Vagina (tissue), 2 donors: ENCODE measurements at regions not wholly inside any gene's neighbourhood (a gene's known extent, or its start where the extent isn't known, plus 50 kb on each side); places are given as distances from the start of the nearest gene placed in this dataset.

Source experiments
- DNase-seq, 2 donors: peaks; one replicate each; pipeline ENCODE4 v3.0.0-alpha.2; 2017; ENCODE audit errors: extremely low spot score in 2 of 2
- H3K27ac ChIP-seq: fragments of 200-600 bp; sonication (generic); one replicate; pipeline ENCODE4 v1.5.1; 2019
- H3K27me3 ChIP-seq: fragments of 200-600 bp; sonication (generic); one replicate; pipeline ENCODE4 v1.5.1; 2019
- H3K36me3 ChIP-seq, 2 donors: fragments of 200-600 bp; sonication (generic); one replicate each; pipeline ENCODE4 v1.5.1; 2017 to 2019
- H3K4me1 ChIP-seq: fragments of 200-600 bp; sonication (generic); one replicate; pipeline ENCODE4 v1.5.1; 2019
- H3K4me3 ChIP-seq, 2 donors: fragments of 200-600 bp; sonication (generic); 1 replicate in 1 of 2; 2 replicates in 1 of 2; pipeline ENCODE4 v1.5.1; 2016 to 2019
- H3K9me3 ChIP-seq: fragments of 200-600 bp; sonication (generic); one replicate; pipeline ENCODE4 v1.5.1; 2019
- POLR2A ChIP-seq, 2 donors: fragments of 450-650 bp; IDR thresholded peaks; one replicate each; pipeline ENCODE4 v1.6.1; 2017; ENCODE audit warnings: antibody characterized with exemption in 2 of 2, mild to moderate bottlenecking in 2 of 2, moderate library complexity in 2 of 2
- POLR2AphosphoS5 ChIP-seq, 2 donors: sonication (generic); formaldehyde crosslinking; IDR thresholded peaks; one replicate each; pipeline ENCODE4 v1.9.0; 2017; ENCODE audit warnings: antibody characterized with exemption in 2 of 2, mild to moderate bottlenecking in 2 of 2, low read depth in 1 of 2; ENCODE audit not compliant: insufficient read depth in 1 of 2
- intact Hi-C: fragments of 100-400 bp; cut with DNase I; formaldehyde crosslinking; loops from one replicate; pipeline ENCODE4 v1.15.1; 2023
- TF ChIP-seq, protein P1 (sequence below), 3 experiments: fragments of 450-650 bp in 2 of 3; fragments of 200-600 bp in 1 of 3; sonication (generic) in 1 of 3; IDR thresholded peaks; one replicate each; pipeline ENCODE4 v1.5.1; 2017 to 2019; ENCODE audit warnings: antibody characterized with exemption in 3 of 3, mild to moderate bottlenecking in 2 of 3, moderate library complexity in 2 of 3

DNA sequence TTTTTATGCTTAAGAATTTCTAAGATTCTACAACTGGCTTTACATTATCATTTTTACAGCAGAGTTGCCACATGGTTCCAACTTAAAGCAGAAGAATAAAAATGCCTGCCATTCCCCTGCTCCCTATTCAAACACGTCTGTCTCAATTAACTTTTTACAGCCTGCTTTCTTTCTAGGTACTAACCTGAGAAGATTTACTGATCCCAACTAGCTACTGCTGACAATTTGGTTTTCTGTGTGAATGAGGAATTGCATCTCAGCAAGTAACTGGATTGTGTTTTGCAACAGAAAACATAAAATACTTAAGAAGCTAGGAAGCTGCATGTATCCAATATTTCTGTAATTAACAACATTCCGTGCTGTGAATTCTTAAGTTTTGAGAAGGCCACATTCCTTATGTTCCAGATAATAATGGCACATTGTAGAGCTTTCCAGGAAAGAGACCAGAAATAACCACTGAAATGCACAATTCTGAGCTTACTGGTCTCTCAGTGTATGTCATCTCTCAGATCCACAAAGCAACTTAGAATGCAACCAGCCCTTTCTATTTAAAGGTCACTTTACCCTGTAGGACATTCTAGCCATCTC, 306.8 kb upstream of the NMUR2 start:
- Histone ChIP-seq H3K9me3 (no peaks in the 10 kb centered on the region), H3K4me1 (no peaks in the 10 kb centered on the region), H3K4me3 (no peak overlapping the region), H3K27me3 (no peaks in the 10 kb centered on the region), H3K36me3 (no peaks in the 10 kb centered on the region), H3K27ac (no peak overlapping the region)
- TF ChIP-seq, protein P1, sequence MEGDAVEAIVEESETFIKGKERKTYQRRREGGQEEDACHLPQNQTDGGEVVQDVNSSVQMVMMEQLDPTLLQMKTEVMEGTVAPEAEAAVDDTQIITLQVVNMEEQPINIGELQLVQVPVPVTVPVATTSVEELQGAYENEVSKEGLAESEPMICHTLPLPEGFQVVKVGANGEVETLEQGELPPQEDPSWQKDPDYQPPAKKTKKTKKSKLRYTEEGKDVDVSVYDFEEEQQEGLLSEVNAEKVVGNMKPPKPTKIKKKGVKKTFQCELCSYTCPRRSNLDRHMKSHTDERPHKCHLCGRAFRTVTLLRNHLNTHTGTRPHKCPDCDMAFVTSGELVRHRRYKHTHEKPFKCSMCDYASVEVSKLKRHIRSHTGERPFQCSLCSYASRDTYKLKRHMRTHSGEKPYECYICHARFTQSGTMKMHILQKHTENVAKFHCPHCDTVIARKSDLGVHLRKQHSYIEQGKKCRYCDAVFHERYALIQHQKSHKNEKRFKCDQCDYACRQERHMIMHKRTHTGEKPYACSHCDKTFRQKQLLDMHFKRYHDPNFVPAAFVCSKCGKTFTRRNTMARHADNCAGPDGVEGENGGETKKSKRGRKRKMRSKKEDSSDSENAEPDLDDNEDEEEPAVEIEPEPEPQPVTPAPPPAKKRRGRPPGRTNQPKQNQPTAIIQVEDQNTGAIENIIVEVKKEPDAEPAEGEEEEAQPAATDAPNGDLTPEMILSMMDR (IDR thresholded peaks at IDR 0.05), result no peak
- TF ChIP-seq POLR2A (IDR thresholded peaks at IDR 0.05) (no peak), POLR2AphosphoS5 (IDR thresholded peaks at IDR 0.05; ENCODE audit: insufficient read depth in 1 of 2, low read depth in 1 of 2) (no peak)
- intact Hi-C loops, result no loop called here
- DNase-seq, result no peak

DNA sequence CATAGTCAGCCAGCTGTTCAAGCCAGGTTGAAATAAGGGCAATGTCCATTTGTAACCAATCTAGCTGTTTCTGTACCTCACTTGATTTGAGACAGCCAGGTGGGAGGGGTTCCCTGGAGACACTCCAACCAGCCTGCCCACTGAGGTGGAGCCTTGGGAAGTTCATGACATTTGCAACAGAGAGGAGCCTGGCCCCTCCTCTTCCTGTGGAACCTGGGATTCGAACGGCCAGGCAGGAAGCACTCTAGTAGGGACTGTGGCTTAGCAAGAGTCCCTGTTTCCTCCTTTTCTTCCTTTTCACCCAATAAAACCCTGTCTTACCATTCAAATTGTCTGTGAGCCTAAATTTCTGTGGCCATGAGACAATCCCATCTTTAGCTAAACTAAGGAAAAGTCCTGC, 312.3 kb upstream of the NMUR2 start:
- no peak for DNase-seq
- no peak for TF ChIP-seq POLR2AphosphoS5 (IDR thresholded peaks at IDR 0.05; ENCODE audit: insufficient read depth in 1 of 2, low read depth in 1 of 2)
- Histone ChIP-seq H3K27me3 (no peaks in the 10 kb centered on the region), H3K9me3 (no peaks in the 10 kb centered on the region), H3K4me1 (no peaks in the 10 kb centered on the region), H3K27ac (no peak overlapping the region), H3K36me3 (no peaks in the 10 kb centered on the region), H3K4me3 (no peak overlapping the region)
- intact Hi-C loops, result no loop called here

DNA sequence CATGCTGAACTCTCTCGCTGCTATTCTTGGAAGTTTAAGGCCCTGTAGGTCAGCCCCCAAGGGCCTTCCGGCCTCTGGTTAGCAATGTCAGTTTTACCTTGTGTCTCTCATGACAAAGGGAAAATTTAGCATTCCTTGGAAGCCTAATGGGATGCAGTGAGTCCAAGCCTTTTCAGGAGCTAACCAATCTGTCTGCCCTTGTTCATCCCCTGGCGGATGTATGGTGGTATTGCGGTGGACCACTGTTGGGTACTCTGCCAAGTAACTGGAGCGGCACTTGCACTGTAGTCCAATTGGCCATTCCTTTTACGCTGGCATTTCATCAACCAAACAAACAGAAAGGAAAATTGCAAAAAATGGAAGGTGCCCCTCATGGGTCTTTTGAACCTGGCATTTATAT, 318.4 kb upstream of the NMUR2 start:
- TF ChIP-seq POLR2A (IDR thresholded peaks at IDR 0.05) (no peak), POLR2AphosphoS5 (IDR thresholded peaks at IDR 0.05; ENCODE audit: insufficient read depth in 1 of 2, low read depth in 1 of 2) (no peak)
- TF ChIP-seq, protein P1 (IDR thresholded peaks at IDR 0.05), result no peak
- Histone ChIP-seq H3K4me1 (no peaks in the 10 kb centered on the region), H3K4me3 (no peak overlapping the region), H3K36me3 (no peaks in the 10 kb centered on the region), H3K27ac (no peak overlapping the region), H3K9me3 (no peaks in the 10 kb centered on the region), H3K27me3 (no peaks in the 10 kb centered on the region)
- no peak for DNase-seq
- intact Hi-C loops, result no loop called here

DNA sequence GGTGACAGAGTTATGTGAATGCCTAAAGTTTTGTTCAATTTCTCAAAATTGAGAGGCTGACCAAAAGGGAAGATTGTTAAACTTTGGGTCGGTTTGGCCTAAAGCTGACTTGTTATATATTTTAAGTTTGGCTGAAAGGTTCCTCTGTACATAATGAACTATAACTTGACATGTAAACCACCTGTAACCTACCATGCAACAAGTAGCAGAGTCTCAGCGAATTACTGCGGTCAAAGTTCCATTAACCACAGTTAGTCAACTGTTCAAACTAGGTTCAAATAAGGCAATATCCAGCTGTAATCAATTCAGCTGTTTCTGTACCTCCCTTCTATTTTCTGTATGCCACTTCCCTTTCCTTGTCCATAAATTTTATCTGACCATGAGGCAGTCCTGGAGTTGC, 325.1 kb upstream of the NMUR2 start:
- Histone ChIP-seq H3K36me3 (no peaks in the 10 kb centered on the region), H3K27ac (no peak overlapping the region), H3K4me1 (no peaks in the 10 kb centered on the region), H3K9me3 (no peaks in the 10 kb centered on the region), H3K4me3 (no peak overlapping the region), H3K27me3 (no peaks in the 10 kb centered on the region)
- TF ChIP-seq POLR2A (IDR thresholded peaks at IDR 0.05) (no peak), POLR2AphosphoS5 (IDR thresholded peaks at IDR 0.05; ENCODE audit: insufficient read depth in 1 of 2, low read depth in 1 of 2) (no peak)
- TF ChIP-seq, protein P1 (IDR thresholded peaks at IDR 0.05), result no peak
- no peak for DNase-seq
- intact Hi-C loops, result no loop called here

DNA sequence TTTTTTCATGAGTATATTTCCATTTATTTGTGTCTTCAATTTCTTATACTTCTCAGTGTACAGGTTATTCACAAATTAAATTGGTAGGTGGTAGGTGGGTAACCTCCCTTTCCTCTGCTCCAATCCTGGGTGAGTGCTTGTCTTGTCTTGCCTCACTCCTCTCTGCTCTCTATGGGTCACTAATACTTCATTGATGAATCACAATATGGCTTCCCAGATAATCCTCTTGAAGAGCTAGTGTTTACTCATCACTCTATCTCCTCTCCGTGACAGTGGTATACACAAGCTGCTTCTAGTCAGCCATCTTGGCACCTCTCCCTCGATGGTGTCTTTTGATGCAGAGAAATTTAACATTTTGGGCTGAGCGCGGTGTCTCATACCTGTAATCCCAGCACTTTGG, 331.8 kb upstream of the NMUR2 start:
- TF ChIP-seq, protein P1 (IDR thresholded peaks at IDR 0.05), result no peak
- Histone ChIP-seq H3K36me3 (no peaks in the 10 kb centered on the region), H3K27me3 (no peaks in the 10 kb centered on the region), H3K9me3 (no peaks in the 10 kb centered on the region), H3K4me3 (no peak overlapping the region), H3K4me1 (no peaks in the 10 kb centered on the region), H3K27ac (no peak overlapping the region)
- intact Hi-C loops, result no loop called here
- no peak for DNase-seq
